ENCODE measurements at regions not wholly inside any gene's neighbourhood (a gene's known extent, or its start where the extent isn't known, plus 50 kb on each side); places are given as distances from the start of the nearest gene placed in this dataset.
"Not testable (repeated sequence)": the region's sequence is repeated elsewhere in the genome, so short reads cannot be mapped to it uniquely, and the experiment has no call there.

GRCh38 chrX:35499071-35499862 is 298.9 kb upstream of the MAGEB16 start:
- no peak for TF ChIP-seq POLR2A (IDR thresholded peaks at IDR 0.05; ENCODE audit: low read depth, low read length)
- no peak for TF ChIP-seq POLR2AphosphoS5 (IDR thresholded peaks at IDR 0.05; ENCODE audit: low read depth, low read length)
- no peak for TF ChIP-seq TAF1 (IDR thresholded peaks at IDR 0.05; ENCODE audit: borderline replicate concordance, low read depth, low read length)
- no peak for FAIRE-seq
- DNase-seq (ENCODE audit: insufficient read length) = no peak

GRCh38 chrX:35507701-35508100 is 290.4 kb upstream of the MAGEB16 start:
- no peak for TF ChIP-seq POLR2AphosphoS5 (IDR thresholded peaks at IDR 0.05; ENCODE audit: low read depth, low read length)
- DNase-seq (ENCODE audit: insufficient read length) = no peak
- no peak for FAIRE-seq

- not testable (repeated sequence) for DNase-seq (ENCODE audit: insufficient read length); FAIRE-seq
These were observed 250.1 kb upstream of the MAGEB16 start for GRCh38 chrX:35548003-35548402.

GRCh38 chrX:35557916-35558315 is 240.2 kb upstream of the MAGEB16 start:
- TF ChIP-seq POLR2A (IDR thresholded peaks at IDR 0.05; ENCODE audit: low read depth, low read length) (no peak), POLR2AphosphoS5 (IDR thresholded peaks at IDR 0.05; ENCODE audit: low read depth, low read length) (no peak), TAF1 (IDR thresholded peaks at IDR 0.05; ENCODE audit: borderline replicate concordance, low read depth, low read length) (no peak)
- FAIRE-seq (peak; percentile 36), DNase-seq (ENCODE audit: insufficient read length) (no peak)

- FAIRE-seq (no peak), DNase-seq (ENCODE audit: insufficient read length) (no peak)
- TF ChIP-seq POLR2AphosphoS5 (IDR thresholded peaks at IDR 0.05; ENCODE audit: low read depth, low read length) (no peak), POLR2A (IDR thresholded peaks at IDR 0.05; ENCODE audit: low read depth, low read length) (no peak), TAF1 (IDR thresholded peaks at IDR 0.05; ENCODE audit: borderline replicate concordance, low read depth, low read length) (no peak)
These were observed 236.2 kb upstream of the MAGEB16 start for GRCh38 chrX:35561985-35562384.

- FAIRE-seq (no peak), DNase-seq (ENCODE audit: insufficient read length) (no peak)
- TF ChIP-seq POLR2AphosphoS5 (IDR thresholded peaks at IDR 0.05; ENCODE audit: low read depth, low read length) = no peak
- no peak for TF ChIP-seq POLR2A (IDR thresholded peaks at IDR 0.05; ENCODE audit: low read depth, low read length)
- no peak for TF ChIP-seq TAF1 (IDR thresholded peaks at IDR 0.05; ENCODE audit: borderline replicate concordance, low read depth, low read length)
These were observed 235.7 kb upstream of the MAGEB16 start for GRCh38 chrX:35562395-35562794.

GRCh38 chrX:35590210-35590609 is 207.9 kb upstream of the MAGEB16 start:
- no peak for TF ChIP-seq TAF1 (IDR thresholded peaks at IDR 0.05; ENCODE audit: borderline replicate concordance, low read depth, low read length)
- TF ChIP-seq POLR2A (IDR thresholded peaks at IDR 0.05; ENCODE audit: low read depth, low read length) = no peak
- no peak for TF ChIP-seq POLR2AphosphoS5 (IDR thresholded peaks at IDR 0.05; ENCODE audit: low read depth, low read length)
- FAIRE-seq = no peak
- no peak for DNase-seq (ENCODE audit: insufficient read length)

- FAIRE-seq; DNase-seq (ENCODE audit: insufficient read length): not testable (repeated sequence)
These were observed 186.6 kb upstream of the MAGEB16 start for GRCh38 chrX:35611562-35611961.

- no peak for FAIRE-seq
- no peak for TF ChIP-seq TAF1 (IDR thresholded peaks at IDR 0.05; ENCODE audit: borderline replicate concordance, low read depth, low read length)
- no peak for TF ChIP-seq POLR2A (IDR thresholded peaks at IDR 0.05; ENCODE audit: low read depth, low read length)
- TF ChIP-seq POLR2AphosphoS5 (IDR thresholded peaks at IDR 0.05; ENCODE audit: low read depth, low read length) = no peak
- no peak for DNase-seq (ENCODE audit: insufficient read length)
These were observed 180.3 kb upstream of the MAGEB16 start for GRCh38 chrX:35617836-35618235.

- TF ChIP-seq TAF1 (IDR thresholded peaks at IDR 0.05; ENCODE audit: borderline replicate concordance, low read depth, low read length) (no peak), POLR2AphosphoS5 (IDR thresholded peaks at IDR 0.05; ENCODE audit: low read depth, low read length) (no peak), POLR2A (IDR thresholded peaks at IDR 0.05; ENCODE audit: low read depth, low read length) (no peak)
- no peak for FAIRE-seq
- no peak for DNase-seq (ENCODE audit: insufficient read length)
These were observed 176.1 kb upstream of the MAGEB16 start for GRCh38 chrX:35622040-35622439.

GRCh38 chrX:35622601-35623000 is 175.5 kb upstream of the MAGEB16 start:
- no peak for FAIRE-seq
- TF ChIP-seq TAF1 (IDR thresholded peaks at IDR 0.05; ENCODE audit: borderline replicate concordance, low read depth, low read length) (no peak), POLR2A (IDR thresholded peaks at IDR 0.05; ENCODE audit: low read depth, low read length) (no peak)
- no peak for DNase-seq (ENCODE audit: insufficient read length)

- TF ChIP-seq POLR2AphosphoS5 (IDR thresholded peaks at IDR 0.05; ENCODE audit: low read depth, low read length) = no peak
- TF ChIP-seq POLR2A (IDR thresholded peaks at IDR 0.05; ENCODE audit: low read depth, low read length) = no peak
- TF ChIP-seq TAF1 (IDR thresholded peaks at IDR 0.05; ENCODE audit: borderline replicate concordance, low read depth, low read length) = no peak
- FAIRE-seq (no peak), DNase-seq (ENCODE audit: insufficient read length) (no peak)
These were observed 172.4 kb upstream of the MAGEB16 start for GRCh38 chrX:35625714-35626113.

- TF ChIP-seq POLR2A (IDR thresholded peaks at IDR 0.05; ENCODE audit: low read depth, low read length) (no peak), TAF1 (IDR thresholded peaks at IDR 0.05; ENCODE audit: borderline replicate concordance, low read depth, low read length) (no peak), POLR2AphosphoS5 (IDR thresholded peaks at IDR 0.05; ENCODE audit: low read depth, low read length) (no peak)
- DNase-seq (ENCODE audit: insufficient read length) (no peak), FAIRE-seq (no peak)
These were observed 172.0 kb upstream of the MAGEB16 start for GRCh38 chrX:35626124-35626523.

- not testable (repeated sequence) for DNase-seq (ENCODE audit: insufficient read length); FAIRE-seq
These were observed 162.2 kb upstream of the MAGEB16 start for GRCh38 chrX:35635971-35636370.
